Activated T-helper 2 cell treated with anti-CD3 and anti-CD28 coated beads, Interferon-gamma antibody, Interleukin-2, Interleukin-4, amounts not matched to agents 10 μg/mL and 5 μg/mL and 100 μg/mL, durations not matched to agents 14 hours and 24 hours and 36 hours (primary cell): ENCODE measurements at regions not wholly inside any gene's neighbourhood (a gene's known extent, or its start where the extent isn't known, plus 50 kb on each side); places are given as distances from the start of the nearest gene placed in this dataset.
"Not testable (repeated sequence)": the region's sequence is repeated elsewhere in the genome, so short reads cannot be mapped to it uniquely, and the experiment has no call there.

Experiments used
- DNase-seq: peaks from one replicate; pipeline ENCODE4 v3.0.0; 2021; ENCODE audit warnings: low spot score
- H3K27ac Mint-ChIP-seq: one replicate; pipeline ENCODE4 v1.8.0; 2021; ENCODE audit warnings: mixed read lengths
- H3K27me3 Mint-ChIP-seq: one replicate; pipeline ENCODE4 v1.8.0; 2021; ENCODE audit warnings: low read depth, mixed read lengths
- H3K36me3 Mint-ChIP-seq: one replicate; pipeline ENCODE4 v1.8.0; 2021; ENCODE audit warnings: low read depth, mixed read lengths
- H3K4me1 Mint-ChIP-seq: one replicate; pipeline ENCODE4 v1.8.0; 2021; ENCODE audit warnings: low read depth, mixed read lengths
- H3K4me3 Mint-ChIP-seq: one replicate; pipeline ENCODE4 v1.8.0; 2021; ENCODE audit warnings: low read depth, mild to moderate bottlenecking, moderate library complexity, mixed read lengths
- H3K9me3 Mint-ChIP-seq: one replicate; pipeline ENCODE4 v1.8.0; 2021; ENCODE audit warnings: mixed read lengths
- intact Hi-C: fragments of 100-400 bp; cut with micrococcal nuclease; formaldehyde crosslinking; loops from one replicate; pipeline ENCODE4 v1.15.1; 2023

DNA sequence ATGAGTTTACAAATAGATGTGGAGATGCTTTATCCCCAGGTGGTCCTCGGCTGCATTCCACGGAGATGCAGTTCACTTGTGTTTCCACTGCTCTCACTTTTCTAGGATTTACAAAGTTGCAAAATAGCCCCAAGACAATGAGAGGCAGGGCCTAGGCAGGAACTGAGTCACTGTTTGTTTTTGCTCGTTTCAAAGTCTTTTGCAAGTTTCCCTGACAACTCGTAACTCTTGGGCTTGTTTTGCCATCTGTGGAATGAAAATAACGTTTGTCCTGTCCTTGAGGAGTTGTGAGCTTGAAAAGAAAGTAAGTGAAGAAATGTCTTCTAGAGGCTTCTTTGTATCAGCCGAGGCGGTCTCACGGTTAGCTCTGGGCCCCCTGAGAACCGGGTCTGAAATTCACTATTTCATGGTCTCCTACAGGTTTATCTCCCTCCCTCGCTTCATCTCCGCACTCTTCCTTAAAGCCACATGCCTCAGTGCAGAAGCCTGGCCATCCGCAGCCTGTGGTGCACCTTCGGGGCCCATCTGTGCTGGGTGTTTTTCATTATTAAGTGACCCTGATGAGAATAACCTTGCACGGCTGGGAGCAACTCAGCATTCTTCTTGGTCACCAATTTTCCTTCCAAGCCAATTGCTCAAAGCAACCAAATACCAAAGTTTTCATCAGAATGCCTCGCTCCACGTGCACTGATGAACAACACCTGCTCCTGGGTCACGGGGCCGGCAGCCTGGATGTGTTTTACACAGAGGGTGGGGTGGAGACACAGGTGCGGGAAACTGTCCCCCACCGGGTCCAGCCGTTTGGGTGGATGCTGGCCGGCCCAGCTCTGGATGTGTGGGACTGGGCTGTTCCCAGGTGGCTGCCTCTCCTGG, 172.4 kb downstream of the LAT start:
- DNase-seq, H3K4me3 Mint-ChIP-seq, intact Hi-C loops, H3K27me3 Mint-ChIP-seq, H3K9me3 Mint-ChIP-seq: not testable (repeated sequence)
- Mint-ChIP-seq H3K4me1 (peaks cover 11% of the 10 kb centered on the region), H3K36me3 (peaks cover 18% of the 10 kb centered on the region), H3K27ac (peak overlapping the region; percentile 74)

- no peak overlapping the region for H3K4me3 Mint-ChIP-seq
- H3K27ac Mint-ChIP-seq, result peak overlapping the region; percentile 66
- H3K36me3 Mint-ChIP-seq, result peaks cover 18% of the 10 kb centered on the region
- H3K4me1 Mint-ChIP-seq, result peaks cover 11% of the 10 kb centered on the region
- H3K9me3 Mint-ChIP-seq, result no peaks in the 10 kb centered on the region
- H3K27me3 Mint-ChIP-seq, result no peaks in the 10 kb centered on the region
- no peak for DNase-seq
- intact Hi-C loops, result no loop called here
These were observed 171.7 kb downstream of the LAT start for GRCh38 chr16:29156511-29156910.

- H3K9me3 Mint-ChIP-seq, H3K27ac Mint-ChIP-seq, intact Hi-C loops, H3K27me3 Mint-ChIP-seq, DNase-seq, H3K4me3 Mint-ChIP-seq: not testable (repeated sequence)
- peaks cover 18% of the 10 kb centered on the region for H3K36me3 Mint-ChIP-seq
- peaks cover 11% of the 10 kb centered on the region for H3K4me1 Mint-ChIP-seq
These were observed 171.0 kb downstream of the LAT start for GRCh38 chr16:29155866-29156200.

GRCh38 chr16:29155131-29155865, 170.4 kb downstream of the LAT start:
- H3K27me3 Mint-ChIP-seq, DNase-seq, intact Hi-C loops, H3K4me3 Mint-ChIP-seq, H3K9me3 Mint-ChIP-seq, H3K27ac Mint-ChIP-seq: not testable (repeated sequence)
- peaks cover 14% of the 10 kb centered on the region for H3K4me1 Mint-ChIP-seq
- peaks cover 19% of the 10 kb centered on the region for H3K36me3 Mint-ChIP-seq

GRCh38 chr16:29154676-29155121, 169.8 kb downstream of the LAT start:
- Mint-ChIP-seq H3K4me3 (no peak overlapping the region), H3K27me3 (no peaks in the 10 kb centered on the region), H3K4me1 (peaks cover 19% of the 10 kb centered on the region), H3K9me3 (no peaks in the 10 kb centered on the region), H3K27ac (no peak overlapping the region), H3K36me3 (peaks cover 23% of the 10 kb centered on the region)
- no peak for DNase-seq
- intact Hi-C loops, result no loop called here

GRCh38 chr16:29154088-29154487, 169.2 kb downstream of the LAT start:
- H3K27me3 Mint-ChIP-seq, result no peaks in the 10 kb centered on the region
- H3K27ac Mint-ChIP-seq, result no peak overlapping the region
- DNase-seq, result no peak
- H3K9me3 Mint-ChIP-seq, result no peaks in the 10 kb centered on the region
- peaks cover 23% of the 10 kb centered on the region for H3K36me3 Mint-ChIP-seq
- intact Hi-C loops, result no loop called here
- no peak overlapping the region for H3K4me3 Mint-ChIP-seq
- H3K4me1 Mint-ChIP-seq, result peaks cover 24% of the 10 kb centered on the region

DNA sequence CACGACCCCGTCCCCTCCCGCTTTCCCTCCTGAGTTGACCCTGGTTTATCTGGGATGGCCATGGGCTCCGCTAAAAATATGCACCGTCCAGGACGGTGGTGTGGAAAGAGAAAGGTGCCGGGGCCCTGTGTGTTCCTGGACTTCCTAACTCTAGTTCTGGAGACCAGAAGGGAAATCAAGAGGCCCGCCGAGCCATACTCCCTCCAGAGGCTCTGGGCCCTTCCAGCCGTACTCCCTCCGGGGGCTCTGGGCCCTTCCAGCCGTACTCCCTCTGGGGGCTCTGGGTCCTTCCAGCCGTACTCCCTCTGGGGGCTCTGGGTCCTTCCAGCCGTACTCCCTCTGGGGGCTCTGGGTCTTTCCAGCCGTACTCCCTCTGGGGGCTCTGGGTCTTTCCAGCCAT, 168.5 kb downstream of the LAT start:
- Mint-ChIP-seq H3K4me1 (peaks cover 31% of the 10 kb centered on the region), H3K36me3 (peaks cover 26% of the 10 kb centered on the region)
- H3K27me3 Mint-ChIP-seq, DNase-seq, H3K4me3 Mint-ChIP-seq, H3K9me3 Mint-ChIP-seq, H3K27ac Mint-ChIP-seq, intact Hi-C loops: not testable (repeated sequence)

GRCh38 chr16:29152544-29153031, 167.7 kb downstream of the LAT start:
- H3K9me3 Mint-ChIP-seq, intact Hi-C loops, DNase-seq, H3K27ac Mint-ChIP-seq, H3K27me3 Mint-ChIP-seq, H3K4me3 Mint-ChIP-seq: not testable (repeated sequence)
- Mint-ChIP-seq H3K4me1 (peaks cover 37% of the 10 kb centered on the region), H3K36me3 (peaks cover 29% of the 10 kb centered on the region)

DNA sequence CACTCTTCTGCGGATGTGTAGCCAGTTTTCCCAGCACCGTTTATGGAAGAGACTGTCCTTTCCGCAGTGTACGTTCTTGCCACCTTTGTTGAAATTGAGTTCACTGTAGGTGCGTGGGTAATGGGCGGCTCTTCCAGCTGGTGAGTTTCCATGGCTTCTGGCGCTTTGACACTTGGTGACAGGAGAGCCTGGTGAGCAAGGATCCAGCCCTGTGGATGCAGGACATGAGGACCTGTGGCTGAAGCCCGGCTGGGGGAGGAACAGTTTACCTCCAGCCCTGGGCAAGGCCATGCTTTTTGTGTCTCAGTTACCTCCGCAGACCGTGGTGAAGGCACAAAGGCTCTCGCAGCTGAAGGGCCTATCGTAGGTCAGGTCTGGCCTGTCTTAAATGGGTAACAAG, 166.5 kb downstream of the LAT start:
- H3K27ac Mint-ChIP-seq, result no peak overlapping the region
- peaks cover 21% of the 10 kb centered on the region for H3K36me3 Mint-ChIP-seq
- H3K4me3 Mint-ChIP-seq, result no peak overlapping the region
- intact Hi-C loops, result no loop called here
- peaks cover 28% of the 10 kb centered on the region for H3K4me1 Mint-ChIP-seq
- H3K9me3 Mint-ChIP-seq, result no peaks in the 10 kb centered on the region
- DNase-seq, result no peak
- no peaks in the 10 kb centered on the region for H3K27me3 Mint-ChIP-seq

DNA sequence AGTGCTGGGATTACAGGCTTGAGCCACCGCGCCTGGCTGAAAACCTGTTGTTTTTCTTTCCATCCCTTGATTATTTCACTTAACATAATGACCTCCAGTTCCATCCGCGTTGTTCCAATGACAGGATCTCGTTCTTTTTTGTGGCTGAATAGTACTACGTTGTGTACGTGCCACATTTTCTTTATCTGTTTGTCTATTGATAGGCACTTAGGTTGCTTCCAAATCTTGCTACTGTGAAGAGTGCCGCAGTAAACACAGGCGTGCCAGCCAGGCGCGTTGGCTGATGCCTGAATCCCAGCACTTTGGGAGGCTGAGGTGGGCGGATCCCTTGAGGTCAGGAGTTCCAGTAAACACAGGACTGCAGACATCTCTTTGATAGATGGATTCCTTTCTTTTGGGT, 165.1 kb downstream of the LAT start:
- peaks cover 21% of the 10 kb centered on the region for H3K36me3 Mint-ChIP-seq
- peak overlapping the region; percentile 14 for H3K27ac Mint-ChIP-seq
- H3K4me3 Mint-ChIP-seq, DNase-seq, H3K9me3 Mint-ChIP-seq, intact Hi-C loops, H3K27me3 Mint-ChIP-seq: not testable (repeated sequence)
- H3K4me1 Mint-ChIP-seq, result peaks cover 28% of the 10 kb centered on the region

DNA sequence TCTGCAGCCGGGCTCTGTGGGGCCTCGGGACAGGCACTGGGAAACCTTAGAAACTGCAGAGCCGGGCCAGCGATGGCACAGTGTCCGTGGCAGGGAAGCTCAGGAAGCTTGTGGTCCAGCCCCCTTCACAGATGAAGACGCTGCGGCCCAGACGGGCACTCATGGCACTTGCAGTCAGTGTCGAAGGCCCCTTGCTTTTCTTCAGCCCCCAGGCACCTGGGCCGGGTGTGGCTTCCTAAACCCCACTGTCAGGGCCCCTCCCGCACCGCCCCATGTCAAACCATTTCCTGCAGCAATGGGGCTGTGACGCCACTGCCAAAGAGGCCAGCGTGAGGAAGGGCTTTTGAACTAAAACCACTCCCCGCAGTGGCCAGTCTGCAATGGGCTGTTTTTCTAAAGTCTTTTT, 164.0 kb downstream of the LAT start:
- DNase-seq, result peak; percentile 68
- intact Hi-C loops, result no loop called here
- no peaks in the 10 kb centered on the region for H3K9me3 Mint-ChIP-seq
- H3K4me1 Mint-ChIP-seq, result peaks cover 28% of the 10 kb centered on the region
- H3K36me3 Mint-ChIP-seq, result peaks cover 21% of the 10 kb centered on the region
- H3K27me3 Mint-ChIP-seq, result no peaks in the 10 kb centered on the region
- no peak overlapping the region for H3K4me3 Mint-ChIP-seq
- H3K27ac Mint-ChIP-seq, result peak overlapping the region; percentile 72

DNA sequence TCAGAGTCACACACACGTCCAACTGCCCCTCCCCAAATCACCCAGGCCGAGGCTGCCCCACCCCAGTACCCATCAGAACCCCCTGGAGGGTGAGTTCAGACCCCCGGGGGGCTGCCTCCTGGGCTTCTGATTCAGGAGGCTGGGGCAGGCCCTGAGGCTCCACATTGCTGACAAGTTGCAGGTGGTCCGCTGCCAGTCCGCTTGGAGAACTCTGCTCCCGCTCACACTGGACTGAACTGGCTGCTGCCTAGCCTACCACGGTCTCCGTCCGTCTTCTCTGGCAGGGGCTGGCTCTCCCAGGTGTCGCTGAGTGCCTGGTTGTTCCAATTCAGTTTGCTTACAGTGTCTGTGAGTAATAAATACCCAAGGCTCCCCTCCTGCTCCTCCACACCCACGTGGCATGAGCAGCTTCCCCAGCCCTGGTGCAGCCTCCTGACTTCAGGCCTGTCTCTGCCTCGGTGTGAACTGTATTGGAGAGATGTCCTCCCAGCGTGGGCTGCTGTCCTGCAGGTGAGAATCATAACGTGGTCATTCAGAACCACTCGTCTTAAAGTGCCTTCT, 163.4 kb downstream of the LAT start:
- H3K27ac Mint-ChIP-seq, result peak overlapping the region; percentile 72

DNA sequence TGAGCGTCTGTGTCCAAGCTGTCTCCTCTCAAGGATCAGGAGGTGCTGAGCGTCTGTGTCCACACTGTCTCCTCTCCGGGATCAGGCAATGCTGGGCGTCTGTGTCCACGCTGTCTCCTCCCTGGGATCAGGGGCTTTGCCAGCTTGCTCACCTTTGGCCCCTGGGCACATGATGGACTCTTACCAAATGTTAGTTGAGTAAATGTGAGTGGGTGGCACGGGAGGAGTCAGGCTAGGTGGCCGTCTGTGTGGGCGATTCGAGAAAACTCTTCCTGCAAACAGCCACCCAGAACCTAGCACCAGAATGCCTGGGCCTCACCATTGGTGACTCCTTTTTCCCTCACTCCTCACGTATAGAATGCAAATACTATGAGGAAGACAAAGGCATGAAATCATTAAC, 162.9 kb downstream of the LAT start:
- H3K9me3 Mint-ChIP-seq, H3K4me3 Mint-ChIP-seq, H3K27me3 Mint-ChIP-seq, DNase-seq, intact Hi-C loops: not testable (repeated sequence)
- peak overlapping the region; percentile 42 for H3K27ac Mint-ChIP-seq
- peaks cover 26% of the 10 kb centered on the region for H3K4me1 Mint-ChIP-seq
- H3K36me3 Mint-ChIP-seq, result peaks cover 21% of the 10 kb centered on the region

More for the DNA sequence above, 163.4 kb downstream of the LAT start:
- H3K36me3 Mint-ChIP-seq, result peaks cover 21% of the 10 kb centered on the region
- intact Hi-C loops, result no loop called here
- H3K4me1 Mint-ChIP-seq, result peaks cover 28% of the 10 kb centered on the region
- H3K27me3 Mint-ChIP-seq, result no peaks in the 10 kb centered on the region
- H3K4me3 Mint-ChIP-seq, result peak overlapping the region; percentile 18
- H3K9me3 Mint-ChIP-seq, result no peaks in the 10 kb centered on the region
- DNase-seq, result no peak
